IPS-15b (cell line): ENCODE measurements at regions not wholly inside any gene's neighbourhood (a gene's known extent, or its start where the extent isn't known, plus 50 kb on each side); places are given as distances from the start of the nearest gene placed in this dataset.

Experiments
- H3K27me3 ChIP-seq: one replicate; pipeline ENCODE4 v1.6.1; 2013; ENCODE audit warnings: low read length; ENCODE audit not compliant: control insufficient read depth, insufficient read depth
- H3K36me3 ChIP-seq: one replicate; pipeline ENCODE4 v1.6.1; 2013; ENCODE audit warnings: low read length; ENCODE audit not compliant: control insufficient read depth, insufficient read depth
- H3K4me1 ChIP-seq: one replicate; pipeline ENCODE4 v1.6.1; 2013; ENCODE audit warnings: mild to moderate bottlenecking, low read length; ENCODE audit not compliant: control insufficient read depth, insufficient read depth
- H3K4me3 ChIP-seq: one replicate; pipeline ENCODE4 v1.5.1; 2013; ENCODE audit warnings: low read depth, low read length
- H3K9ac ChIP-seq: one replicate; pipeline ENCODE4 v1.6.1; 2013; ENCODE audit warnings: low read depth, mild to moderate bottlenecking, low read length
- H3K9me3 ChIP-seq: one replicate; pipeline ENCODE4 v1.6.1; 2013; ENCODE audit warnings: mild to moderate bottlenecking, low read length; ENCODE audit not compliant: control insufficient read depth, insufficient read depth

- H3K4me1 ChIP-seq = no peaks in the 10 kb centered on the region
- H3K27me3 ChIP-seq = no peaks in the 10 kb centered on the region
- H3K9me3 ChIP-seq = no peaks in the 10 kb centered on the region
- H3K9ac ChIP-seq = no peak overlapping the region
- H3K4me3 ChIP-seq = no peak overlapping the region
- no peaks in the 10 kb centered on the region for H3K36me3 ChIP-seq
Observed at GRCh38 chr7:45391618-45392451, 182.3 kb upstream of the ADCY1 start.

GRCh38 chr7:45394117-45394708, 180.0 kb upstream of the ADCY1 start:
- no peaks in the 10 kb centered on the region for H3K9me3 ChIP-seq

GRCh38 chr7:45399069-45399468, 175.1 kb upstream of the ADCY1 start:
- no peaks in the 10 kb centered on the region for H3K4me1 ChIP-seq
- H3K27me3 ChIP-seq = no peaks in the 10 kb centered on the region
- H3K4me3 ChIP-seq = no peak overlapping the region
- no peak overlapping the region for H3K9ac ChIP-seq
- H3K9me3 ChIP-seq = no peaks in the 10 kb centered on the region
- H3K36me3 ChIP-seq = no peaks in the 10 kb centered on the region

More at GRCh38 chr7:45394117-45394708, 180.0 kb upstream of the ADCY1 start:
- H3K36me3 ChIP-seq = no peaks in the 10 kb centered on the region
- no peaks in the 10 kb centered on the region for H3K27me3 ChIP-seq
- H3K9ac ChIP-seq = no peak overlapping the region
- no peak overlapping the region for H3K4me3 ChIP-seq
- no peaks in the 10 kb centered on the region for H3K4me1 ChIP-seq

- H3K27me3 ChIP-seq = no peaks in the 10 kb centered on the region
- H3K36me3 ChIP-seq = no peaks in the 10 kb centered on the region
- H3K9ac ChIP-seq = no peak overlapping the region
- no peaks in the 10 kb centered on the region for H3K4me1 ChIP-seq
- no peak overlapping the region for H3K4me3 ChIP-seq
- no peaks in the 10 kb centered on the region for H3K9me3 ChIP-seq
Observed at GRCh38 chr7:45400680-45401079, 173.5 kb upstream of the ADCY1 start.

GRCh38 chr7:45401155-45401554, 173.0 kb upstream of the ADCY1 start:
- no peaks in the 10 kb centered on the region for H3K4me1 ChIP-seq
- no peak overlapping the region for H3K4me3 ChIP-seq
- no peaks in the 10 kb centered on the region for H3K36me3 ChIP-seq
- no peaks in the 10 kb centered on the region for H3K9me3 ChIP-seq
- no peak overlapping the region for H3K9ac ChIP-seq
- no peaks in the 10 kb centered on the region for H3K27me3 ChIP-seq

- Histone ChIP-seq H3K9ac (no peak overlapping the region), H3K9me3 (no peaks in the 10 kb centered on the region), H3K4me1 (no peaks in the 10 kb centered on the region), H3K27me3 (no peaks in the 10 kb centered on the region), H3K4me3 (no peak overlapping the region), H3K36me3 (no peaks in the 10 kb centered on the region)
Observed at GRCh38 chr7:45401851-45402250, 172.3 kb upstream of the ADCY1 start.

GRCh38 chr7:45402480-45403218, 171.5 kb upstream of the ADCY1 start:
- Histone ChIP-seq H3K36me3 (no peaks in the 10 kb centered on the region), H3K4me1 (no peaks in the 10 kb centered on the region), H3K9ac (no peak overlapping the region), H3K9me3 (no peaks in the 10 kb centered on the region), H3K27me3 (no peaks in the 10 kb centered on the region), H3K4me3 (no peak overlapping the region)

GRCh38 chr7:45404622-45405021, 169.5 kb upstream of the ADCY1 start:
- no peak overlapping the region for H3K4me3 ChIP-seq
- peaks cover 3% of the 10 kb centered on the region for H3K27me3 ChIP-seq
- no peak overlapping the region for H3K9ac ChIP-seq
- H3K4me1 ChIP-seq = no peaks in the 10 kb centered on the region
- H3K36me3 ChIP-seq = no peaks in the 10 kb centered on the region
- no peaks in the 10 kb centered on the region for H3K9me3 ChIP-seq

- Histone ChIP-seq H3K9ac (no peak overlapping the region), H3K4me3 (no peak overlapping the region), H3K27me3 (peaks cover 3% of the 10 kb centered on the region), H3K4me1 (no peaks in the 10 kb centered on the region), H3K36me3 (no peaks in the 10 kb centered on the region), H3K9me3 (no peaks in the 10 kb centered on the region)
Observed at GRCh38 chr7:45407730-45408408, 166.3 kb upstream of the ADCY1 start.

GRCh38 chr7:45408409-45408737, 165.8 kb upstream of the ADCY1 start:
- Histone ChIP-seq H3K4me3 (no peak overlapping the region), H3K27me3 (peaks cover 3% of the 10 kb centered on the region), H3K4me1 (no peaks in the 10 kb centered on the region), H3K36me3 (no peaks in the 10 kb centered on the region), H3K9ac (no peak overlapping the region), H3K9me3 (no peaks in the 10 kb centered on the region)

- H3K9ac ChIP-seq = no peak overlapping the region
- H3K36me3 ChIP-seq = no peaks in the 10 kb centered on the region
- no peaks in the 10 kb centered on the region for H3K9me3 ChIP-seq
- peaks cover 3% of the 10 kb centered on the region for H3K27me3 ChIP-seq
- H3K4me1 ChIP-seq = no peaks in the 10 kb centered on the region
- no peak overlapping the region for H3K4me3 ChIP-seq
Observed at GRCh38 chr7:45410893-45411292, 163.3 kb upstream of the ADCY1 start.
